ENCODE measurements at regions not wholly inside any gene's neighbourhood (a gene's known extent, or its start where the extent isn't known, plus 50 kb on each side); places are given as distances from the start of the nearest gene placed in this dataset.

DNA sequence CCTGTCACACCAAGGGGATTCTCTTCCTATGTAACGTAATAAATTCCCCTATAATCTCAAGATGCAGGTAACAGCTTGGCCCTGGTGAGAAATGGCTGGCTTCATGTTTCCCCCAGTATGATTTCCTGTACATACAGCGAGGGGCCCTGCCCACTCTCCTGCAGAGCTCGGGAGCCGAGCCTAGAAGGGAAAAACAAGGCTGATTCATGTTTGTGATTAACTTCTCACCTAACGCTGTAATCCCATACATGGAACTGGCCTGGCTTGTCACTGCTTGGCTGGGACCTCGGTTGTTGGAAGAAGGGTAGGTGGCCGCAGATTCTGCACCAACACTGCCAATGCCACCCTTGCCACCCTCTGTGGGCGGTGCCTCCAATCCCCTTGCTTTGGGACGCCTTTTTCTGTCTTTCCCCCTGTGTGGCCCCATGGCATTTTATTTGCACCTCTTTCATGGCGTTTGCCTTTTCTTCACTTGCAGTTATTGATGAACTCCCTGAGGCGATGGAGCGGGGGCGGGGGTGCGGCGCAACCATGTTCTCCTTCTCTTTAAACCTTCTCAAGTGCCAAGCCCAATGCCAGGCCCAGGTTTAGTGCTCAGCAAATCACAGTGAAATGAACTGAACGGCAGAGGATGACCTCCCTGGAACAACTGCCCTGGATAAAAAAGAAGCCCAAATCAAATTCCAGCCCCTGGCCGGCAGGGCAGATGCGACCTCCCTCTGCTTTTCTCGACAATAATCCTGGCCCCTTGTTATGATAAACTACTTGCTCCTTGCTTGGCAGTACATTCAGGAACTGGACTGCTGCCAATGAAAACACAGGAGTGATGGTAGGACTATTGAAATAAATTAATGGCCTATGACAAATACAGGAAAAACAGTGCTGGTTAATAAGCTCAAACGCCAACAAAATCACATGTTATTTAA, 108.1 kb downstream of the TMEM174 start:
- TF ChIP-seq SMAD1 (IDR thresholded peaks at IDR 0.05; ENCODE audit: low read depth, partially characterized antibody) (no peak), SP1 (IDR thresholded peaks at IDR 0.05; ENCODE audit: low read depth, low read length) (no peak), CBFB (IDR thresholded peaks at IDR 0.05; ENCODE audit: low read depth) (no peak)
- TF ChIP-seq, protein P1, sequence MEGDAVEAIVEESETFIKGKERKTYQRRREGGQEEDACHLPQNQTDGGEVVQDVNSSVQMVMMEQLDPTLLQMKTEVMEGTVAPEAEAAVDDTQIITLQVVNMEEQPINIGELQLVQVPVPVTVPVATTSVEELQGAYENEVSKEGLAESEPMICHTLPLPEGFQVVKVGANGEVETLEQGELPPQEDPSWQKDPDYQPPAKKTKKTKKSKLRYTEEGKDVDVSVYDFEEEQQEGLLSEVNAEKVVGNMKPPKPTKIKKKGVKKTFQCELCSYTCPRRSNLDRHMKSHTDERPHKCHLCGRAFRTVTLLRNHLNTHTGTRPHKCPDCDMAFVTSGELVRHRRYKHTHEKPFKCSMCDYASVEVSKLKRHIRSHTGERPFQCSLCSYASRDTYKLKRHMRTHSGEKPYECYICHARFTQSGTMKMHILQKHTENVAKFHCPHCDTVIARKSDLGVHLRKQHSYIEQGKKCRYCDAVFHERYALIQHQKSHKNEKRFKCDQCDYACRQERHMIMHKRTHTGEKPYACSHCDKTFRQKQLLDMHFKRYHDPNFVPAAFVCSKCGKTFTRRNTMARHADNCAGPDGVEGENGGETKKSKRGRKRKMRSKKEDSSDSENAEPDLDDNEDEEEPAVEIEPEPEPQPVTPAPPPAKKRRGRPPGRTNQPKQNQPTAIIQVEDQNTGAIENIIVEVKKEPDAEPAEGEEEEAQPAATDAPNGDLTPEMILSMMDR (IDR thresholded peaks at IDR 0.05 in 2 of 3, conservative IDR thresholded peaks at IDR 0.05 in 1 of 3; ENCODE audit: control insufficient read depth in 2 of 3, extremely low read depth in 1 of 3, insufficient read depth in 1 of 3, low read depth in 3 of 3, low read length in 3 of 3) = no peak
- TF ChIP-seq, protein P2, sequence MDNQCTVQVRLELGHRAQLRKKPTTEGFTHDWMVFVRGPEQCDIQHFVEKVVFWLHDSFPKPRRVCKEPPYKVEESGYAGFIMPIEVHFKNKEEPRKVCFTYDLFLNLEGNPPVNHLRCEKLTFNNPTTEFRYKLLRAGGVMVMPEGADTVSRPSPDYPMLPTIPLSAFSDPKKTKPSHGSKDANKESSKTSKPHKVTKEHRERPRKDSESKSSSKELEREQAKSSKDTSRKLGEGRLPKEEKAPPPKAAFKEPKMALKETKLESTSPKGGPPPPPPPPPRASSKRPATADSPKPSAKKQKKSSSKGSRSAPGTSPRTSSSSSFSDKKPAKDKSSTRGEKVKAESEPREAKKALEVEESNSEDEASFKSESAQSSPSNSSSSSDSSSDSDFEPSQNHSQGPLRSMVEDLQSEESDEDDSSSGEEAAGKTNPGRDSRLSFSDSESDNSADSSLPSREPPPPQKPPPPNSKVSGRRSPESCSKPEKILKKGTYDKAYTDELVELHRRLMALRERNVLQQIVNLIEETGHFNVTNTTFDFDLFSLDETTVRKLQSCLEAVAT (IDR thresholded peaks at IDR 0.05) = no peak
